HG03558 (cell line): ENCODE measurements at regions not wholly inside any gene's neighbourhood (a gene's known extent, or its start where the extent isn't known, plus 50 kb on each side); places are given as distances from the start of the nearest gene placed in this dataset.

ENCODE experiments used
- ATAC-seq: cut with Tn5 transposase; IDR thresholded peaks from one replicate; pipeline ENCODE4 v1.9.1; 2021; ENCODE audit warnings: moderate number of reproducible peaks; ENCODE audit not compliant: unreplicated experiment; ENCODE audit errors: extremely low read depth

- no peak for ATAC-seq
Observed at GRCh38 chr3:69540706-69541581, 155.1 kb upstream of the FRMD4B start.

DNA sequence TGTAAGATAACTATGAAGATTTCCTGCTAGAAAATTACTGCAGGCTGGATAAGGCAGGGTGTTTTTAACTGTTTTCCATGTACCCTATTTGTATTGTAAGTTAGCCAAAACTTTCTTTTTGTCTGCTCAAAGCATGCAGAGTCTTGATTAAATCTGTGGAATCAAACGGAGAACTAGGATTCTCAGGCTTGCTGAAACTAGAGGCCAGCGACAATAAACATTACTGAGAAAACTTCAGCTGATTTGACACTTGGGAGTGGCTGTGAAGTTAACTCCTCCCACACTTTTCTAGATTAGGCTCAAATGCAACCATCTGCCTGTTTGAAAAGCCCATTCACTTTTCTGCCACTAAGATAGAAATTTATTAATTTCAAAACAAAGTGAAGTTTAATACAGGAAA, 153.2 kb upstream of the FRMD4B start:
- ATAC-seq, result no peak

- ATAC-seq, result no peak
Observed at GRCh38 chr3:69538281-69538680, 152.4 kb upstream of the FRMD4B start.

- no peak for ATAC-seq
Observed at GRCh38 chr3:69536306-69537020, 150.6 kb upstream of the FRMD4B start.

- no peak for ATAC-seq
Observed at GRCh38 chr3:69535613-69536012, 149.7 kb upstream of the FRMD4B start.

DNA sequence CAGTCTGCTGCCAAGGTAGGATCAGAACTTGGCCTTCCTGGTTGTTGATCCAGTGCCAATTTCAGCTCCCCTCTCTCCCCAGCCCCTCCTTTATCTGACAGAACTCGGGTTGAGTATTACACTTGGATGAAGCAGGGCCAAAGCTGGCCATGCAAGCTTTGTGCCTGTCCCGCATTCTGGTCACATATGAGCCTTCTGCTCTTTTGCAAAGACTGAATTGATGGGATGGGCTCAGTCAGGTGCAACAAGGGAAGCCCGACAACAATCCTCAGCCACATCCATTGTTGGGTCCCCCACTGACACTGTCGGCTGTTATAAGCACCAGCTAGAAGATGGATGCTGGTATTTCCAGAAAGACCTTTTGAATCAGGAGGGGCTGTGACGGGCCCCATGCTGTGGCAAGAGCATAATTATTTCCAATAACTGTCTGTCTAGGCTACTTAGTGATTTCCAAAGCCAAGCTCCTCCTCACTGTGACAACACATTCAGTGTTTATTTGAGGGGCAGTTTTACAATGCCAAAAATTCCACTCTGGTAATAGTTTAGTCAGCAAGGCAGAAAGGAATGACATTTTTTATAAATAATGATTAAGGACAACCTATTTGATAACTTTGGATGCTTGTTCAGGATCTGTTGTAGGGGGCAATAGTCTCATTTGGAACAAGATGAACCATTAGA, 146.8 kb upstream of the FRMD4B start:
- ATAC-seq, result no peak

- no peak for ATAC-seq
Observed at GRCh38 chr3:69531576-69532546, 146.0 kb upstream of the FRMD4B start.

DNA sequence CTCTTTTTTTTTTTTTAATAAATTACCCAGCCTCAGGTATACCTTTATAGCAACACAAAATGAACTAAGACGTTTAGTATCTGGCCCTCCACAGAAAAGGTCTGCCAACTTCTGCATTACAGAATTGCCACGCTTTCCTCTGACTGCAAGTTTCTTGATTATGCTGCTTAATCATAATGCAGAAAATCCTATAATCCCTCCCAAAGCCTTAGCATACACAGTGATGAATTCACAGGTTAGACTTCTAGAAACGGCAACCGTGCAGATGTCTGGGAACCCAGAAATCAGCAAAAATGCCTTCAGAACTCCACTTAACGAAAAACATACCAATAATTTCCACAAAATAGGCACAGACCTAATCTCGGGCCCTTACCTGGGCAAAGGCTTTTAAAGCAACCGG, 144.7 kb upstream of the FRMD4B start:
- no peak for ATAC-seq

- ATAC-seq, result no peak
Observed at GRCh38 chr3:69527498-69527897, 141.6 kb upstream of the FRMD4B start.

- no peak for ATAC-seq
Observed at GRCh38 chr3:69524816-69525215, 138.9 kb upstream of the FRMD4B start.

- ATAC-seq, result no peak
Observed at GRCh38 chr3:69521286-69521685, 135.4 kb upstream of the FRMD4B start.

GRCh38 chr3:69511361-69511760, 125.5 kb upstream of the FRMD4B start:
- no peak for ATAC-seq

GRCh38 chr3:69510481-69511030, 124.7 kb upstream of the FRMD4B start:
- no peak for ATAC-seq

DNA sequence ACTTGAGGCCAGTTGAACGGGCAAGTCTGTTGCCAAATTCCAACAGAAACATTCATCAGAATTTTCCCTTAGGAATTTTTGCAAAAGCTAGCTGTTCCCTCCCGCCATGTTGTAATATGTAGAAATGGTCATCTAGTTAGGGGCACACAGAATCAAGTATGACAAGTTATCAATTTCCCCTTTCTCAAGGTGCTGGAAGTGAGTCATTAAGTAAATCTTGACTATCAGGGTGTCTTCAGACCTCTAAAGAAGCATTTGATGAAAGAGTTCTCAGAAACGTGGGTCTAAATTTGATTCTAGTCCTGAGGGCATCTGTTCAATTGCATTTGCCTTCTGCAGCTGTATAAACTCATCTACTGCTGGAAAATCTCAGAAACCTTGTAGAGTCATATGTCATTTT, 123.4 kb upstream of the FRMD4B start:
- ATAC-seq, result no peak

DNA sequence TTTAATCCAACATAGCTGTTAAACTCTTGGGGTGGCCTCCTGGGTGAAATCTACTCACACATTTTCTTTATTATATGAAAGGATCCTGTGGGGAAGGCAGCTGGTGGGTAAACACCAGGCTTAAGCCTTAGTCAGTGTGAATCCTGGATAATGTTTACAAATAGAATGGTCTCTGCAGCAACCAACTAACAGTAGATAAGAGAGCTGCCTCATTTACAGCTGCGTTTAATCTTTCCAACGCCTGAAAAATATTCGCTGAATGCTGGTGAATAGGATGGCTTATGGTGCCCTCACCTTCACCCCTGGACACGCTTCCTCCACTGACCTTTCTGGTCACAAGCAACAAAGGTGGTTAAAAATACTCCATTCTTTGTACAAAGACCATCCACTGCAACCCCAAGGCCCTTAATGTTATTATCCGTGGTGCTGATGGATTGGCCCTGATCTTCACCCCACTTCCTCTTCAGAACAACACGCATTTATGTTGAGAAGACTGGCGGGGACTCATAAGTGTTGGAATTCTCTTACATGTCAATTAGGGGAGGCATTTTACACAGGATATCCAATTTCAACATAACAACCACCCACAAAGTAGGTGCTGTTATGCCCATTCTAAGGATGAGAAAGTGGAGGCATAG, 120.0 kb upstream of the FRMD4B start:
- no peak for ATAC-seq

- ATAC-seq, result no peak
Observed at GRCh38 chr3:69504232-69504631, 118.3 kb upstream of the FRMD4B start.

DNA sequence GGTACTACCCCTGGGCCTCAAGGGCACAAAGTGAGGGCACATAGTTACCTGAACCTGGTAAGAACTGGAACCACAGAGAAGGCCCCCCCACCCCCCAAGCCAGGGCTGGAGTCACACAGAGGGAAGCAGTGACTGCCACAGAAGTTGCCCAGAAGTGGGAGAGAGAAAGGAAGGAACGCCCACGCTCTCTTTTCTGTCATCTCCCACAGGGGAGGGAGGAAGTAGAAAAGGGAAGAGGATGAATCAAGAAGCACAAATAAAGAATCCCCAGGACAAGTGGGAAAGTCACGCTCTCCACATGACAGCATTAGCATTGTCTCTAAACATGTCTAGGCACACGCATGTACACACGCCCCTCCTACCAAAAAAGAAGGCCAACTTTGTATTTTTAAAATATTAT, 114.7 kb upstream of the FRMD4B start:
- no peak for ATAC-seq

GRCh38 chr3:69499899-69500421, 114.1 kb upstream of the FRMD4B start:
- ATAC-seq, result no peak

DNA sequence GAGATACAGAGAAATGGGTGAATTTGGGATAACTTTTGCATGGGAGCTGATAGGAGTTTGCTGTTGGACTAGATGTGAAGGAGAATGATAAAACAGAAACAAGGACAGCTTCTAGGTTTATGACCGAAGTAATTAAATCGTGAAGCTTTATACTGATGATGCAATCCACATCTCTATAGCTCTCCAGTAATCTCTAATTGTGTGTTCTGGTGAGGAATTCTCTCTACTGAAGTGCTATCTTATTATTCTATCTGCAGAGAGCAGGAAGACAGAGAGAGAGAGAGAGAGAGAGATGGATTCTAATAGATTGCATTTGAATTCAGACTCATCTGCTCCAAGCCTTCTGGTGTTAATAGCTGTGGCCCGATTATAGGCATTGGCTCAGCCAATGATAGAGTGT, 113.5 kb upstream of the FRMD4B start:
- no peak for ATAC-seq
